Astrocyte (in vitro differentiated cells and primary cell): ENCODE measurements at regions not wholly inside any gene's neighbourhood (a gene's known extent, or its start where the extent isn't known, plus 50 kb on each side); places are given as distances from the start of the nearest gene placed in this dataset.
"Not testable (repeated sequence)": the region's sequence is repeated elsewhere in the genome, so short reads cannot be mapped to it uniquely, and the experiment has no call there.

Source experiments
- DNase-seq: peaks from one replicate; pipeline ENCODE4 v3.0.0-alpha.2; 2010; ENCODE audit warnings: low read depth
- FAIRE-seq: peaks from 2 replicates; lab custom pipeline; 2011; peaks lifted over from hg19 to GRCh38; lab: Jason Lieb, UNC
- H2AFZ ChIP-seq: 2 replicates; pipeline ENCODE4 v1.6.0; 2012; ENCODE audit warnings: low read depth, low read length, inconsistent platforms
- H3K27ac ChIP-seq: 2 replicates; pipeline ENCODE4 v1.5.1; 2011; ENCODE audit warnings: low read depth, low read length, inconsistent platforms
- H3K27me3 ChIP-seq: 2 replicates; pipeline ENCODE4 v1.6.0; 2011; ENCODE audit warnings: low read length, inconsistent platforms; ENCODE audit not compliant: insufficient read depth
- H3K36me3 ChIP-seq: 2 replicates; pipeline ENCODE4 v1.5.1; 2011; ENCODE audit warnings: low read length, inconsistent platforms; ENCODE audit not compliant: insufficient read depth
- H3K4me1 ChIP-seq: 2 replicates; pipeline ENCODE4 v1.5.1; 2011; ENCODE audit warnings: low read length, inconsistent platforms; ENCODE audit not compliant: insufficient read depth
- H3K4me2 ChIP-seq: 2 replicates; pipeline ENCODE4 v1.6.0; 2012; ENCODE audit warnings: low read length, inconsistent platforms
- H3K4me3 ChIP-seq: 2 replicates; pipeline ENCODE4 v1.5.1; 2011; ENCODE audit warnings: low read depth, mild to moderate bottlenecking, low read length, inconsistent platforms; ENCODE audit not compliant: insufficient read depth
- H3K79me2 ChIP-seq: 2 replicates; pipeline ENCODE4 v1.6.0; 2012; ENCODE audit warnings: mild to moderate bottlenecking, low read length, inconsistent platforms; ENCODE audit not compliant: insufficient read depth
- H3K9ac ChIP-seq: 2 replicates; pipeline ENCODE4 v1.6.0; 2012; ENCODE audit warnings: mild to moderate bottlenecking, low read length, inconsistent platforms
- H3K9me3 ChIP-seq: 2 replicates; pipeline ENCODE4 v1.5.1; 2012; ENCODE audit warnings: low read depth, mild to moderate bottlenecking, low read length, inconsistent platforms; ENCODE audit not compliant: insufficient read depth
- H4K20me1 ChIP-seq: 2 replicates; pipeline ENCODE4 v1.6.0; 2012; ENCODE audit warnings: low read length, inconsistent platforms; ENCODE audit not compliant: insufficient read depth
- H3K27ac Mint-ChIP-seq: one replicate; pipeline ENCODE4 v1.8.0; 2021; ENCODE audit warnings: mild to moderate bottlenecking, mixed read lengths; ENCODE audit not compliant: unreplicated experiment
- H3K27me3 Mint-ChIP-seq: one replicate; pipeline ENCODE4 v1.8.0; 2021; ENCODE audit warnings: low read depth, mixed read lengths; ENCODE audit not compliant: unreplicated experiment
- H3K36me3 Mint-ChIP-seq: one replicate; pipeline ENCODE4 v1.8.0; 2021; ENCODE audit warnings: low read depth, mixed read lengths; ENCODE audit not compliant: unreplicated experiment
- H3K4me1 Mint-ChIP-seq: one replicate; pipeline ENCODE4 v1.8.0; 2021; ENCODE audit warnings: low read depth, mixed read lengths; ENCODE audit not compliant: unreplicated experiment
- H3K4me3 Mint-ChIP-seq: one replicate; pipeline ENCODE4 v1.8.0; 2021; ENCODE audit warnings: mild to moderate bottlenecking, moderate library complexity, mixed read lengths; ENCODE audit not compliant: unreplicated experiment
- H3K9me3 Mint-ChIP-seq: one replicate; pipeline ENCODE4 v1.8.0; 2021; ENCODE audit warnings: mild to moderate bottlenecking, mixed read lengths; ENCODE audit not compliant: unreplicated experiment
- EZH2 ChIP-seq: IDR thresholded peaks from 2 replicates; pipeline ENCODE4 v1.6.1; 2012; ENCODE audit warnings: mild to moderate bottlenecking, low read length, inconsistent platforms; ENCODE audit not compliant: insufficient read depth
- TF ChIP-seq, protein P1 (sequence below): IDR thresholded peaks from 2 replicates; pipeline ENCODE4 v1.5.1; 2011; ENCODE audit warnings: low read depth, mild to moderate bottlenecking, inconsistent platforms, low read length, moderate library complexity; ENCODE audit not compliant: insufficient read depth

DNA sequence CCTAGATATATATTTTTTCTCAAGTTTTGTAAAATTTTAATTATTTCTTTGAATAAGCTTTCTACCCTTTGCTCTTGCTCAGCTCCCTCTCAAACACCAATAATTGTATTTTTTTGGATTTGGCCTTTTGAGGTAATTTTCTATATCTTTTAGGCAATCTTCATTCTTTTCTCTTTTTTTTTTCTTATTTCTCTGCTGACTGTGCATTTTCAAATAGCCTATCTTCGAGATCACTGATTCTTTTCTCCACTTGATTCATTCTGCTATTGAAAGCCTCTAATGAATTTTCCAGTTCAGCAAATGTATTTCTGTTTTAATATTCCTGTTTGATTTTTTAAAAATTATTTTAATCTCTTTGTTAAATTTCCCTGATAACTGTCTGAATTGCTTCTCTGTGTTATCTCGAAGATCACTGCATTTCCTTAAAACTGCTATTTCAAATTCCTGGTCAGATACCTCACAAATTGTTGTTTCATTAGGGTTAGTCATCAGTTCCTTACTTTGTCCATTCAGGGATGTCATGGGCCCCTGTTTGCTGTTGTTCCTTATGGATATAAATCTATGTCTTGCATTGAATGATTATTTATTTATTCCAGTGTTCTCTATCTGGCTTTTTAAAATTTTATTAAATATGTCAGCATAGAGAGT is 100.1 kb upstream of the UNC5B start:
- H2AFZ ChIP-seq, result no peak overlapping the region
- Mint-ChIP-seq H3K27me3 (peaks cover 12% of the 10 kb centered on the region), H3K4me1 (no peaks in the 10 kb centered on the region), H3K9me3 (peaks cover 23% of the 10 kb centered on the region), H3K27ac (no peak overlapping the region), H3K4me3 (no peak overlapping the region), H3K36me3 (no peaks in the 10 kb centered on the region)
- no peaks in the 10 kb centered on the region for H3K27me3 ChIP-seq
- H4K20me1 ChIP-seq, result no peaks in the 10 kb centered on the region
- H3K4me3 ChIP-seq, result no peak overlapping the region
- TF ChIP-seq EZH2, result no peak
- TF ChIP-seq, protein P1, sequence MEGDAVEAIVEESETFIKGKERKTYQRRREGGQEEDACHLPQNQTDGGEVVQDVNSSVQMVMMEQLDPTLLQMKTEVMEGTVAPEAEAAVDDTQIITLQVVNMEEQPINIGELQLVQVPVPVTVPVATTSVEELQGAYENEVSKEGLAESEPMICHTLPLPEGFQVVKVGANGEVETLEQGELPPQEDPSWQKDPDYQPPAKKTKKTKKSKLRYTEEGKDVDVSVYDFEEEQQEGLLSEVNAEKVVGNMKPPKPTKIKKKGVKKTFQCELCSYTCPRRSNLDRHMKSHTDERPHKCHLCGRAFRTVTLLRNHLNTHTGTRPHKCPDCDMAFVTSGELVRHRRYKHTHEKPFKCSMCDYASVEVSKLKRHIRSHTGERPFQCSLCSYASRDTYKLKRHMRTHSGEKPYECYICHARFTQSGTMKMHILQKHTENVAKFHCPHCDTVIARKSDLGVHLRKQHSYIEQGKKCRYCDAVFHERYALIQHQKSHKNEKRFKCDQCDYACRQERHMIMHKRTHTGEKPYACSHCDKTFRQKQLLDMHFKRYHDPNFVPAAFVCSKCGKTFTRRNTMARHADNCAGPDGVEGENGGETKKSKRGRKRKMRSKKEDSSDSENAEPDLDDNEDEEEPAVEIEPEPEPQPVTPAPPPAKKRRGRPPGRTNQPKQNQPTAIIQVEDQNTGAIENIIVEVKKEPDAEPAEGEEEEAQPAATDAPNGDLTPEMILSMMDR, result no peak
- H3K36me3 ChIP-seq, result no peaks in the 10 kb centered on the region
- H3K9me3 ChIP-seq, result peaks cover 17% of the 10 kb centered on the region
- no peaks in the 10 kb centered on the region for H3K4me1 ChIP-seq
- no peaks in the 10 kb centered on the region for H3K79me2 ChIP-seq
- no peak overlapping the region for H3K4me2 ChIP-seq
- FAIRE-seq (no peak), DNase-seq (no peak)
- H3K27ac ChIP-seq, result no peak overlapping the region
- no peak overlapping the region for H3K9ac ChIP-seq

DNA sequence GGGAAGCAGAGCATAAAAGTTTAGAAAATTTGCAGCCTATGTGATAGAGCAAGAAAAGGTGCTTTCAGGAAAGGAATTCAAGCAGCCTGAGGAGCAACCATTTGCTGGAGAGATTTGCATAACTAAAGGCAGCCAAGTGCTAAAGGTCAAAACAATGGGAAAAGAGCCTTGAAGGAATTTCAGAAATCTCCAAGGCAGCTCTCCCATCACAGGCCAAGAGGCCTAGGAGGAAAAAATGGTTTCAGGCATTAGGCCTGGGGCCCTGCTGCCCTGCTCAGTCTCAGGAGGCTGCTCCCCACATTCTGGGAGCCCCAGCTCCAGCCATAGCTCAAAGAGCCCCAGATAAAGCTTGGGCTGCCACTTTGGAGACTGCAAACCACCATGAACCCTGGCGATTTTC is 95.9 kb upstream of the UNC5B start:
- Histone ChIP-seq H3K36me3 (no peaks in the 10 kb centered on the region), H3K27me3 (no peaks in the 10 kb centered on the region), H3K9me3 (peaks cover 17% of the 10 kb centered on the region), H3K27ac (no peak overlapping the region), H3K9ac (no peak overlapping the region), H4K20me1 (no peaks in the 10 kb centered on the region), H3K4me3 (no peak overlapping the region), H2AFZ (no peak overlapping the region), H3K79me2 (no peaks in the 10 kb centered on the region), H3K4me1 (no peaks in the 10 kb centered on the region), H3K4me2 (no peak overlapping the region)
- FAIRE-seq, result no peak
- Mint-ChIP-seq H3K9me3 (peaks cover 40% of the 10 kb centered on the region), H3K36me3 (no peaks in the 10 kb centered on the region), H3K27me3 (peaks cover 12% of the 10 kb centered on the region), H3K4me3 (no peak overlapping the region), H3K27ac (no peak overlapping the region), H3K4me1 (no peaks in the 10 kb centered on the region)
- no peak for TF ChIP-seq EZH2
- TF ChIP-seq, protein P1, result no peak
- DNase-seq, result no peak

DNA sequence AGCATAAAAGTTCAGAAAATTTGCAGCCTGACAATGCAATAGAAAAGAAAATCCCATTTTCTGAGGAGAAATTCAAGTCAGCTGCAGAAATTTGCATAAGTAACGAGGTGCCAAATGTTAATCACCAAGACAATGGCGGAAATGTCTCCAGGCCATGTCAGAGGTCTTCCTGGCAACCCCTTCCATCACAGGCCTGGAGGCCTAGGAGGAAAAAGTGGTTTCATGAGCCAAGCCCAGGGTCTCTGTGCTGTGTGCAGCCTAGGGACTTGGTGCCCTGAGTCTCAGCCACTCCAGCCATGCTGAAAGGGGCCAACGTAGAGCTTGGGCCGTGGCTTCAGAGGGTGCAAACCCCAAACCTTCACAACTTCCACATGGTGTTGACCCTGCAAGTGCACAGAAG is 94.8 kb upstream of the UNC5B start:
- H3K36me3 Mint-ChIP-seq, H3K4me3 Mint-ChIP-seq, H3K36me3 ChIP-seq, H2AFZ ChIP-seq, H3K4me2 ChIP-seq, H3K27ac ChIP-seq, H3K27ac Mint-ChIP-seq, H4K20me1 ChIP-seq, H3K9ac ChIP-seq, FAIRE-seq, H3K27me3 ChIP-seq, H3K4me3 ChIP-seq, H3K79me2 ChIP-seq, H3K4me1 ChIP-seq, DNase-seq, H3K4me1 Mint-ChIP-seq: not testable (repeated sequence)
- peaks cover 37% of the 10 kb centered on the region for H3K9me3 Mint-ChIP-seq
- peaks cover 23% of the 10 kb centered on the region for H3K27me3 Mint-ChIP-seq
- H3K9me3 ChIP-seq, result peaks cover 17% of the 10 kb centered on the region
